ENCODE measurements at regions not wholly inside any gene's neighbourhood (a gene's known extent, or its start where the extent isn't known, plus 50 kb on each side); places are given as distances from the start of the nearest gene placed in this dataset.
A peak's percentile ranks its signal among the peaks of the same experiment; 100 is the strongest.
"Not testable (repeated sequence)": the region's sequence is repeated elsewhere in the genome, so short reads cannot be mapped to it uniquely, and the experiment has no call there.

DNA sequence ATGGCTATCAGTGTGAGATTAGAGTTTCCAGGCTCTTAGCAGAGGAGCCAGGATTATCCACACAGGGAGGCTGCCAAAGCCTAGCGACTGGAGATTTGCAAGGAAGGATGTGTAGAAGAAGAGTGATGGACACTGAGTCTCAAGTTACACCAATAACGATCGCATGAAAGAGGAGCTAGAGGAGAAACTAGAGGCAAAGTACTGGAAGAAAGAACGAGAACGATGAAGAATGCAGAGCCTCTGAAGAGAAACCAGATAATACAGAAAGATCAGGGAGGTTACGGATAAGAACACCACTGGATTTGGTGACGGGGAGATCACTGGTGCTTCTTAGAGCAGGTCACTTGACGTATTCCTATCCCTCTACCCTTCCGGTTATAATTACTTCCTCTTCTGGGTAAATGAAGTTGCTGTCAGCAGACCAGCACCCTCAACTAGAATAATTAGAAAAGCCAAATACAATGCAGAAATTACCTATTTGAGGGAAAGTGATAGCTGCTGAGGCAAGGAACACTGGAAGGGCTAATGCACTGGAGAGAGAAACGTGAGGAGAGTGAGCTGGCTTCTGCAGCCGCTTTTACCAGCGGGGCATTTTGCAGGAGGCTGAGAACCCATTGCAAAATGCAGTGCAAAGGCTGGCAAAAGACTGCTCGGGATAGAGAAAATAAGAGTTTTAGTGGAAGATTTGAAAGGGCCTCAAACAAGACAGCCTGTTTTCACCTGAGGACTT is 93.1 kb upstream of the HIF1A start:
- no peak for DNase-seq

DNA sequence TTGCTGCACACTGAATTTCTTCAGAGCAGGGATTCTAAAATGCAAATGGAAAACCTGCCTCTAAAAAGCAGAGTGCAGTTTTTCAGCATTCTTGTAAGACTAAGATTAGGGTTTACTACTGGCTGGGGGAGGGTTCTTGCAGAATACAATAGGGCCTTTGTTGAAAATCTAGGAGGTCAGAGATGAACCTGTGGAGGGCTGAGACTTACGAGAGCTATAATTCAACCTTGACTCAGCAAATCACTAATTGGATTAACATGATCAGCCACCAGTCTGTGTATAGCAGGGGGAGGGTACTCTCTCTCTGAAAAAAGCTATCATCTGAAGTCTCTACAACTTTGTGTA is 92.6 kb upstream of the HIF1A start:
- DNase-seq: no peak

DNA sequence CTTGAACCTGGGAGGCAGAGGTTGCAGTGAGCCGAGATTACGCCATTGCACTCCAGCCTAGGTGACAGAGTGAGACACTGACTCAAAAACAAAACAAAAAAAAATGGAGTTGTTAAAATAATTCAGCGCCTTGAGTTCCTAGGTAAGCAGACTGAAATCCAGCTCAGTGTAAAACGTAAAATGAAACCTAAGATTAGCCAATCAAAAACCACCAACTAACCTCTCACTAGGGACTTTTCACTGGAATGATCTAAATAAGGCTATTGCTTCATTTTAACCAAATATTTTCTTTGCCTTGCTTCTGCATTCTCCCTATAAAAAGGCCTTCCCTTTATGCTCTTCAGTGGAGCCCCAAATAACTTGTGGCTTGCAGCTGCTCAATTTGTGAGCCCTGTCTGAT is 91.6 kb upstream of the HIF1A start:
- DNase-seq: no peak

DNA sequence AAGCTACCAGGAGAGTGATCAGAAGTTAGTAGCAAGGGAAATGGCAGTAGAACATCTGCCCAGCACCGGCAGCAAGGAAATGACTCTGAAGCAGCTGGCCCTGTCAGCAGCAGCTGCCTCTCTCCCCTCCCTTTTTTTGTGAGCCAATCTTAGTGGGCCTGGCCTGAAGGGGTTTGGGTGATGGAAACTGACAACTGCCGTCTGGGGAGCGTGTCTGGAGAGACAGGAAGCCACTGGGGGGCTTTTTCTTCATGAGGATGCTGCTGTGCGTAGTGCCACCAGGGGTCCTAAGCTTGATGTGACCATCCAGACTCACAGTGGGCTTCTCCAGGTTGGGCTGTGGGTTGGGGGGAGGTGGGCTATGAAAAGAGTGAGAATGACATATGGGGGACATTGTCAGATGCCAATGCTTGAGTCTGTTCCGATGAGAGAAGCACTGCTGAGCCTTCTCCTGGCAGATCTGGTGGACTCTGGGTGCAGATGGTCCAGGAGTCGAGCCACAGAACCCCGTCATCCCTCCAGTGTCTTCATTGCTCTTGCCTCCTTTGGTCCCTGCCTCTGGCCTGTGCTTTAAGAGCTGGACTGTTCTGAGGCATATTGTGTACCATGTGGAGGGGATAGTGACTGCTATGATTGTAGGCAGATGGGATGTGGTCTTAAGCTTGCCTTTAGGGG is 87.6 kb upstream of the HIF1A start:
- no peak for DNase-seq

DNA sequence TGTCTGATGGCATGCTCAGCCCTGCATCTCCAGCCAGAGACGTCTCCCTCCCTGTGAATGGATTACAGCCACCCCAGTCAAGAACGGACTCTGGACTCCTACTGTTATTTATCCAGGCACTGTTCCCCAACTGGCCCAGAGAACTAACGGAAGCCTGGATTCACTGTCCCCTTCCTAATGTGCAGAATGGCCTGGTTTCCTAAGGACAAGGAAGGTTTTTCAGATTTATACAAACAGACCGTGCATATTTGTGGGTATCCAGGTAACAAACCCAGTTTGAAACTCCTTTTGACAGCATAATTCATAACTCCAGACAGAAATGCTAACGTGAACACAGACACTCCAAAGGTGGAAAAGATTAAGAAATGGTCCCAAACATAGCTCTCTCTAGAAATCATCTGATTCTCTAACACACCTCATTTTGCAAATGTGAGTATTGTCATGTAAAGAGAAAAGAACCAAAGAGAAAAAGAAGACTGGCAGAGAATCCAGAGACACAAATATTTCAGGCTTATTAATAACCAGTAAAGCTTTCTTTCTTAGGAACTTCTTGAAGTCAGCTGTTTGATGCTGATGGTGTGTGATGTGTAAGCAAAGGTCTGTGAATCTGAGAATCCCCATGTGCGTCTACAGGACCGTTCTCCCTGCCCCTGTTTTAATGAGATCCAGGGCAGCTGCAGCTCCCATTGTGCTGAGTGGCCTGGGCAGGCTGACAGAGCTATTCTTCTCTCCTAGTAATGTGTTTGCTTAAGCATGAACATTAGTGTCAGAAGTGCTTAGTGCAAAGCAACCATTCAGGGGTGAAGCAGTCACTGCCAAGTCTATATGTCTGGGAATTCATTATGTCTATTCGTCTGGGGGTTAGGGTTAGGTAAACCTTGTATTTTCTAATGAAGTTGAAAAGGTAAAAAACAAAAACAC is 86.8 kb upstream of the HIF1A start:
- DNase-seq: no peak

DNA sequence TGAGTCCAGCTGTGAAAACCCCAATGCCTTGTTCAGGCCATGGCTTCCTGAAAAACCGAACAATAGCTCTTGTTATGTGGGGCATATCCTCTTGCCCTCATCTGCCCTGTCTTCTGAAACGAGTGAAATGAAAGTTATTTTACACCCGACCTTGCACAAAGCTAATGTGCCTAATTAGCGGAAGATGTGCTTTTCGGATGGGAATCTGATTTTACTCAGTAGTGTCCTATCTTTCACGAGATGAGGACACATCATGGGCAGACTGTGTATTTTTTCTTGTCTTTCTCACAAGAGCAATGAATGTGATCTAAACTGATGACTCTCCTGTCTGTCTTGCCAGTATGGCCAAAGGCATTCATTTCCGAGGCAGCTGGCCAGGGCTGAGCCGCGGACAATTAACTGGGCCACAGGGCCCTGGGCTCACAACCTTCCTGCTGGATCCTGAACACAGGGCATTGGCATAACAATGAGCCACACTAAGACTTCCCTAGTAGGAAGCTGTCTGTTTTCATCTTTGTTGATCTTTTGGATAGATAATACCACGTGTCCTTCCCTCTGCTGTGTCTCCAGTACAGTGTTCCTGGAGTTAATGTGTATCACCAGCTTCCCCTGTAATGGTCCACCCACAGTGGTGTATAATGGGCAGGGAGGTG is 86.0 kb upstream of the HIF1A start:
- DNase-seq: no peak

DNA sequence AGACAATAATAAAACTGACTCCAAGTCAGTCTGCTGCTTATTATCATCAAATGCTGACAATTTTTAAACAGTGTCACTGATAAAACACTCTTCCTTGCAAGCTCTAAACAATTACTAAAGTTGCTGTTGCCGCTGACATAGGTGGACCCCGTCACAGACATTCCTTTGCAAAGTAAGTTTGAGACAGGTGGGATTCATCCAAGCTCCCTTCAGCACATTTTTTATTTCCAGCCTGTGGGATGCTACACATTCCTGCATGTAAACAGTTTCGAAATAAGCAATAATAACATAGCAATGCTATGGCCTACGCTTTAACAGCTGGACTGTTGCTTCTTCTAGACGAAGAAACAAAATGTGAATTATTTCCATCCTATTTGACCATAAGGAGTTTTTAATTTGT is 85.4 kb upstream of the HIF1A start:
- DNase-seq: no peak

DNA sequence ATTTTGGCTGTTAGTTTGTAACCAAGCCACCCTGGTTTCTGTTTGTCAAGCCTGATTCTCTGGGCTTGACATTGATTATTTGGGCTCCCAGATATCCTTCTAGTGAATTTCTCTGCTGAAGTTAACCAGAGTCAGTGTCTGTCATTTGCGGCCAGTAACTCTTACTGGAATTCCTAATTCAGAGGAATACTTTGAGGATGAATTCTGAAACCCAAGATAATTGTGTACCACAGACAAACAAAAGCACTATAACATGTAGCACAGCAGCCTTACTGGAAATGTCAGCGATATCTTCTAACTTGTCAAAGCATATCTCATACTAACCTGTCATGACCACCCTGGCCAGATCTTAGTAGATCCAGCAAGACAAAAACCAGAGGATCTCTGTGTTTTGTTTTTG is 84.4 kb upstream of the HIF1A start:
- DNase-seq: no peak

DNA sequence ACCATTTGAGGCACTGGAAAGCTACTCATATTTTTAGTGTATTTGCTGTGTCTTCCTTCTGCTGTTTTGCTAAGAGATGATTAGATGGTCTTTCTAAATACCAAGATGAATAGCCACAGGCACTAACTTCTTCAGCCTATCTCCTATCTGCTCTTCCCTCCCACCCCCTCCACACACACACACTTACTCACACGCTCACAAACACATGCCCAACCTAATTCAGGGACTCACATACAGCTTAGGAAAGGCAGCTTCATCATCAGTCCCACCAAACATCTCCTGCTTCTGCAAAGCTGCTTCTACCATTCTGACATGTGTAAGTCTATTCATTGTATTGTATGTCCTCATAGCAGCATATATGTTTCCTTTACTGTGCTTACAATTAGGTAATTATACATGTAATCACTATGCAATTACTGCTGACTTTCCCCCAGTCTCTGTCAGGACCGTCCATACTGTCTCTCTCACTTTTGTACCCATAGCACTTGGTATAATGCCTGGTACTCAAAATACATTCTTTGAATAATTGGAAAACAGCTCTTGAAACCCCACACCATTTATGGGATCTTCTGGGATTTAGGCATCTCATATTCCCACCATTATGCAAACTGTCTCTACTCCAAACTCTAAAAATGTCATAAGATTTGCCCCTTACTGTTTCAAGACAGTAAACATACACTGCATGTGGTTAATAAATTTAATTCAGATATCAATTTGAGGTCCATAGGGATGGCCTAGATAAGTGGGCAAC is 83.3 kb upstream of the HIF1A start:
- DNase-seq: no peak

DNA sequence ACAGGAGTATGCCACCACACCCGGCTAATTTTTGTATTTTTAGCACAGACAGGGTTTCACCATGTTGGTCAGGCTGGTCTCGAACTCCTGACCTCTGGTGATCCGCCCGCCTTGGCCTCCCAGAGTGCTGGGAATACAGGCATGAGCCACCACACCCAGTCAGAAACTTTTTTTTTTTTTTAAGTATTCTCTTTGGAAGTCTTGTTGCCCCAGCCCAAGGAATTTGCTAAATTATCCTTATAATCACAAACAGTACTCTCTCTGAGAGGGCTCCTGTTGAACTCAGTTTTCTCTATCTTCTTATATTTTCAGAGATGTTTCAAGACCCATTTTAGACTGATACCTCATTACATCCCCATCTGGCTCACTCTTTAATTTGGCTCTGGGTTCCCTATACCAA is 82.3 kb upstream of the HIF1A start:
- not testable (repeated sequence) for DNase-seq

DNA sequence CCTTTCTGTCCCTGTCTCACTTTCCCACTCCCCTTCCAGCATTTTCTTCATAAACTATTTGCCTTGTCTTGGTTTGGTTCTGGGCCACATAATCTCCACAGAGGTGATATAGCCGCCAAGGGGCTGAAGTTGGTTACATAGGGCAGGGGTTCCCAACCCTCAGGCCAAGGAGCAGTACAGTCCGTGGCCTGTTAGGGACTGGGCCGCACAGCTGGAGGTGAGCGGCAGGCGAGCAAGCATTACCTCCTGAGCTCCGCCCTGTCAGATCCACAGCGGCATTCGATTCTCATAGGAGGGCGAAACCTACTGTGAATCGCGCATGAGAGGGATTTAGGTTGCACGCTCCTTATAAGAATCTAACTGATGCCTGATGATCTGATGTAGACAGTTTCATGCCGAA is 80.6 kb upstream of the HIF1A start:
- DNase-seq: no peak

DNA sequence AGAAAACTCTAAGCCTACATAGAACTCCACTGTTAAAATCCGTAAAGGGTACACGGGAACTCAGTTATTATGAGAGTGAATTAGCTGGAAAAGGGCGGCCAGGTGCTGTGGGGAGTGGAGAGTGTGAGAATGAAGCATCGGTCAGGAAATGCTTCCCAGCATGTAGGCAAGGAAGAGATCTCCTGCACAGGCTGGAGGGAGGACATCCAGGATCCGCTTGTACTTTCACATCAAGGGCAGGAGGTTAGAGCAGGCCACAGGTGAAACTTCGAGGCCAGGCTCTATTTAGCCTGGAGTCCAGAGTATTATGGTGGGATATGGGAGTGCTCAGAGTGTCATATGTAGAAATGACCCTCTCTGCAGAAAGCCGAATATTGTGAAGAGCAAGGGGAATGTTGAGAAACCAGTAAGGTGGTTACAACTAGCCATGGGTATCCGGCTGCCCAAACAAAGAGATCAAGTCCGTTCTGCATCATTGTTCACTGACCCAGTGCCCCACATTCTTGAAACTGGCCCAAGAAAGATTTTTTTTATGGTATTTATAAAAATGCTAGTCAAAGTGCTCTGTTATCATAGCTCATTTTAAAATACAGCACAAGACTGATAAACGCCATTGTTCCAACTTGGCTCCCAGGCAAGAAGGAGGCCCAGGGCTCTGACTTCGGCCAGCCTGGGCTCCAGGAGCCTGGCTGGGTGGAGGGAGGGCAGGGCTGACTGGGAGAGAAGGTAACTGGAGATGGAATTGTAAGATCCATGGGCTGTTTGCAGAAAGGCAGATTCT is 79.4 kb upstream of the HIF1A start:
- DNase-seq: no peak

DNA sequence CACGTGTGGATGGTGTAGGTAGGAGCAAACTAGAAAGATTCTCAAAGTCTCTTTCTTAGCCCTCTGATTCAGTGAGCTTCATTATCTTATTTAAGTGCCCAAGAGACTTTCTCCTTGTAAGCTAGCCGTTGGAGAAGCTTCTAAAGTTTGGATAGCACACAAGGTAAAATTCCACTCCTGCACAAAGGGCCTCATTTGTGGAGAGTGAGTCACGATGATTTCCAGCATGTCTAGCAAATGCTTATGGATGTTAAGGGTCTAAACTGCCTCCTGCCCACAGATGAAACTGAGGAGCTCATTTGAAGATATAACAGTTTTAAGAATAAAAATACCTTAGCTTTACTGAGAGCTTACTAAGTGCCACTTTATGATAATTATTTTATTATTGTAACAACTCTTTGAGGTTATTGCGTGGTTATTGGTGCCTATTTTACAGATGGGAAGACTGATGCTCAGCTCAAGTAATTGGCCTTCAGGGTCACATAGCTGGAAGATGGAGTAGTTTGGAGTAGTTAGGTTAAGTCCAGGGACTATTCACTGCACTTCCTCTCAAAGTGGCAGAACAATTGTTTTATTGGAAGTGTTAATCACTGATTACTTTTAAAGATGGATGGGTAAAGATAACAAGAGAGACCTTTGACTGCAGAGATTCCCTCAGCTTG is 78.7 kb upstream of the HIF1A start:
- no peak for DNase-seq

DNA sequence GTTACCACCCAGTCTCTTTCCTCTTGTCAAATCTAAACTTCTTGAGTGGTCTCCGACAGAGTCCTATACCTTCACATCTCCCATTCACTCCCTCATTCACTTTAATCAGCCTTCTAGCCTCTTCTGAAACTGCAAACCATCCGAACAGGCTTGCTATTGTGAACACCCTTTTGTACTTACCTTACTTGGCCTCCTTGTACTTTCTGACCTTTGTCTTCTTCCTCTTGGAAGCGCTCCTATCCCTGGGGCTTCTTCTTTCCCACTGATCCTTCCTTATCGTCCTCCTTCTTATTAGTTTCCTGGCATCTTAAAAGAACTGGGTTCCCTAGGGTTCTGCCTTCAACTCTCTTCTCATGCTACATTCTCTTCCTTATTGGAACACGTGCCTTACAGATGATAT is 76.9 kb upstream of the HIF1A start:
- DNase-seq: no peak

DNA sequence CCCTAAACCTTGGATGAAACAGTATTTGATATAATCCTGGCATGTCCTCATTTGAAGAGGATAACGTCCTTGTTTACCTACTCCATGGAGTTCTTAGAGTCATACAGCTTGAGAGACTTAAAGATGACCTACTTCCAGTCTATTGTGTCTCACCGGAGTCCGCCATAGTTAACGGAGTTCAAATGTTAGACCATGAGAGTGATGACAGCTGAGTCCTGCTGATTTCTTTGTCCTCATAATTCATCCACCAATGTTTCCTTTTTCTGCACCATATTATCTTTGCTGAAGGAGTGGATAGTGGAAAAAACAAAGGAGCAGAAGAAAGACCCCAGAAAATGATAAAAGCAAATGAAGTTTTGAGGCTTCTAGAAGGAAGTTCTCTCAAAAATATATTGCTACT is 75.8 kb upstream of the HIF1A start:
- no peak for DNase-seq

DNA sequence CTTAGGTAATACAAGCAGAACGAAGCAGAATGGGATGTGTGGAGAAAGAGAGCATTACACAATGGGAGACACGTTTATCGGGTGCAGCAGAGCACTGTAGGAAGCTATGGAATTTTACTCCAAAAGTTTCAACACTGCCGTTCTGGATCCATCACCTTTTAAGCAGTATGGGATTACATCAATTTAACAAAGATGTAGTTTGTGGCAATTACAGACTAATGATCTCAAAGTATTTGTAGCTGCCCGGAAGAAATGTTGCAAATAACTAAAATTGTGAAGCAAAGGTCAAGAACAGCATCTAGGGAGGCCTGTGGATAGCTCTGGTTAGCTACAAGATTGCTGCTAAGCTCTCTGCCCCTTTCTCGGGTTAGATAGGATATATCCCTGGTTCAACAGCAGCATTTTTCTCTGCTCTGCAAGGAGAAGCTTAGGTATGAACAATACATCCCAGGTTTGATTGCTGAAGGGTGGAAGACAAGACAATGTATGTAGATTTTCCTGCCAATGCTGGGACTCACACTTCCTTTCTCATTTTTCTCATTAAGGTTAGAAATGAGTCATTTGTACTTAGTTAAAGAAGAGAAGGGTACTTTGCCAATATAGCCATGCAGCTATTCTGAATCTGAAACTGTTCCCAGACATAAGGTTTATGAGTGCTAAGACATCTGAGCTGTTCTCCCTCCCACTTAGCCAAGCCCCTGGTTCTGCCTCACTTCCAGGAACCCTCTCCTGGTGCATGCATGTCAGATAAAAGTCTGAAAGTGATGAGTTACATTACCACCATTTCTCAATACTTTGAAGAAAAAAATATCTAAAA is 75.0 kb upstream of the HIF1A start:
- peak; percentile 68 for DNase-seq

DNA sequence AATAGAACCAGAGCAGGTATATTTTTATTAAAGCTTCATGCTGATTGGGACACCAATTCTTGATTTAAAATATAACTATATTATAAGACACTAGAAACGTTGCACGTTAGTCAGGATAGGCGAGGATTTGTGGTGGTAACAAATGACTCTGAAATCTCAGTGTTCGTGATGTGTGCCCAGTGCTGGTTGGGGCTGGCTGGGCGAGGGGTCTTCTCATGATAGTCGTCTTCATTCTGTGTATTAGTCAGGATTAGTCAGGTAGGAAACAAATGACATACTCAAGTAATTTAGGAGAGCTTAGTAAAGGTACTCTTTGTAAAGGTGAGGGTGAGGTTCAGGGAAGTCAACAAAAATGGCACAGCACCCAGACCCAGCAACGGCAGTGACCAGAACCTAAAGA is 73.9 kb upstream of the HIF1A start:
- no peak for DNase-seq

DNA sequence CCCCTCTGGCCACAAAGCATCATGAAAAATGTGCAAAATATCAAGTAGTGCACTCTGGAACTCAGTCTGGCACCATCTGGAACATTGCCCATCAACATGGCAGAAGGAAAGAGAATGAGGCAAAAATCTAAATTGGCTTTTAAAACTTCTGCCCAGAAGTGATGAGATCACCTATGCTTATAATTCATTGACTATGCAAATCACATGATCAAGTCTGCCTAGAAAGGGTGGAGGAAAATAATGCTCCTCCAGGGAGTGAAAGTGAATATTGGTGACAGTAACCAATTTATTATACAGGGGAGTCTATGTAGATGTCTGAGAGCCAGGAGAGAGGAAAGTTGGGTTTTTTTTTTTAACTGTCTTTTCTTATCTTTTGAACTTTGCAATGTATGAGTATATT is 73.3 kb upstream of the HIF1A start:
- DNase-seq: no peak

DNA sequence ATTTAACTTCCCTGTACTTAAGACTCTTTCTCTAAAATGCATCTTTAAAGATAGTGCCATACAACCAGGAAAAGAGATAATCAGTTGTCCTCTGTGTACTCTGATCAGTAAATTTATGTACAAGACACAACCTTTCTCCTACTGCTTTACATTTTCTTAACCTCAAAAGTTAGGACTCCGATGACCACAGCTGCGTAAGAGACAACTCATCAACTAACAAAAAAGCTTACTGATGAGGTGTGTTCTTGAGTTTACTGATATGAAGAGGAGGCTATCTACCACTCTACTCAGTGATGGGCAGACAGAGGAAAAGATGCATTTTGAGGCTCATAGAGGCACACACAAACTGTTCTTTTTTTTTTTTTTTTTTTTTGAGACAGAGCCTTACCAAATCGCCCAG is 71.4 kb upstream of the HIF1A start:
- DNase-seq: no peak

DNA sequence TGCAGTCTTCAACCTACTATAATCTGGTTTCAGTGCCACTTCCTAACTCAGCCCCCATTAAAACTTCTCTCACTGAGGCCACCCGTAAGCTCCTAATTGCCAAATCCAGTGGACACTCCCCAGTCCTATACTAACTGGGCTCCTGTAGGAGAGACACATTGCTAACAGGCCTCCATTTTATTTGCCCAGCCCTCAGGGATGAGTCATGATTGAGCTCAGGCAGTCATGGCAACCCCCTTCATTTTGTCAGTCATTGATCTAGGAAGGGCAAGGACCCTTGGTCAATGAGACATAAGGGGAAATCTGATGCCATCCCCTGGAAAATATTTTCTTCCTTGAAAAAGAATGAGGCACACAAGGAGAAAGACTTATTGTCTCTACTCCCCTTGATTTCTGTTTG is 70.1 kb upstream of the HIF1A start:
- DNase-seq: no peak

Measured in stimulated activated CD4-positive, alpha-beta T cell treated with anti-CD3 and anti-CD28 coated beads, Interleukin-4, amount 100 ng/mL, for 24 hours (primary cell).